ENCODE measurements at regions not wholly inside any gene's neighbourhood (a gene's known extent, or its start where the extent isn't known, plus 50 kb on each side); places are given as distances from the start of the nearest gene placed in this dataset.
A peak's percentile ranks its signal among the peaks of the same experiment; 100 is the strongest.

DNA sequence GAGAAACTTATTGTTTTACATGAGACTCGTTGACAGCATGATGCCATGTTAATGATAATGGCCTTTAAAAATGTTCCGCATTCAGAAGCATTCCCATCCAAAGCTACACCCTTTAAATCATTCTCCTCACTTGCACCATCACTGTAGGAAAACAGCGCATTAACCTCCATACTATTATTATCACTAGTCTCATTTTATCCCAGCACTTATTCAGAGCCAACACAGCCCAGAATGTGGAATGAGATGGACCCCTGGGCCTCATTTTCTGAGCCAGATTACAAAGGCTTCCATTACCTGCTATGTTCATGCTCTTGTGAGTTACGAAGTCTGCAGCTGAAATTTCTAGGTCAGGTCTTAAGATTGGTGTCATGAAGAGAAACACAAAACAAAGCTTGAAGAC lies 159.4 kb downstream of the HS3ST3A1 start:
- TF ChIP-seq, protein P1, sequence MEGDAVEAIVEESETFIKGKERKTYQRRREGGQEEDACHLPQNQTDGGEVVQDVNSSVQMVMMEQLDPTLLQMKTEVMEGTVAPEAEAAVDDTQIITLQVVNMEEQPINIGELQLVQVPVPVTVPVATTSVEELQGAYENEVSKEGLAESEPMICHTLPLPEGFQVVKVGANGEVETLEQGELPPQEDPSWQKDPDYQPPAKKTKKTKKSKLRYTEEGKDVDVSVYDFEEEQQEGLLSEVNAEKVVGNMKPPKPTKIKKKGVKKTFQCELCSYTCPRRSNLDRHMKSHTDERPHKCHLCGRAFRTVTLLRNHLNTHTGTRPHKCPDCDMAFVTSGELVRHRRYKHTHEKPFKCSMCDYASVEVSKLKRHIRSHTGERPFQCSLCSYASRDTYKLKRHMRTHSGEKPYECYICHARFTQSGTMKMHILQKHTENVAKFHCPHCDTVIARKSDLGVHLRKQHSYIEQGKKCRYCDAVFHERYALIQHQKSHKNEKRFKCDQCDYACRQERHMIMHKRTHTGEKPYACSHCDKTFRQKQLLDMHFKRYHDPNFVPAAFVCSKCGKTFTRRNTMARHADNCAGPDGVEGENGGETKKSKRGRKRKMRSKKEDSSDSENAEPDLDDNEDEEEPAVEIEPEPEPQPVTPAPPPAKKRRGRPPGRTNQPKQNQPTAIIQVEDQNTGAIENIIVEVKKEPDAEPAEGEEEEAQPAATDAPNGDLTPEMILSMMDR (IDR thresholded peaks at IDR 0.05; ENCODE audit: insufficient read depth, low read depth, low read length), result no peak
- no peak overlapping the region for H3K4me3 ChIP-seq (ENCODE audit: low read depth, low read length)
- no peak for DNase-seq (ENCODE audit: low read depth)

DNA sequence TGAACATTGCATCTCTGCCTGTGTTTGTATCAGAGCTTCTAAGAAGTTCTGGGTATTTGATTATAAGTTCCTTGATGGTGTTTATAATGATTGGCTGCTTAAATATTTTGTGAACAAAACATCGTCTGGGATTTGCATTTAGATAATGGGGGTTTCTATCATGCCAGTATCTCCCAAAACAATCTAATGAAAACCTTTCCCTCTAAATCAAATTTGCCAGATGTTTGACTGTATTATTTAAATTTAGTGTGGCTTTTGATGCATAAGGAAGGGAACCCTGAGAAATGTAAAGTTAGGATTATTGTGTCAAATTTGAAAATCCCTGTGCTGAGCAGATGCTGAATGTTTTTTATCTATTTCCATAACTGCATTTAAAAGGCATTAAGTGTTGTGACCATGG lies 159.9 kb downstream of the HS3ST3A1 start:
- DNase-seq (ENCODE audit: low read depth), result no peak
- TF ChIP-seq, protein P1 (IDR thresholded peaks at IDR 0.05; ENCODE audit: insufficient read depth, low read depth, low read length), result no peak
- H3K4me3 ChIP-seq (ENCODE audit: low read depth, low read length), result no peak overlapping the region

DNA sequence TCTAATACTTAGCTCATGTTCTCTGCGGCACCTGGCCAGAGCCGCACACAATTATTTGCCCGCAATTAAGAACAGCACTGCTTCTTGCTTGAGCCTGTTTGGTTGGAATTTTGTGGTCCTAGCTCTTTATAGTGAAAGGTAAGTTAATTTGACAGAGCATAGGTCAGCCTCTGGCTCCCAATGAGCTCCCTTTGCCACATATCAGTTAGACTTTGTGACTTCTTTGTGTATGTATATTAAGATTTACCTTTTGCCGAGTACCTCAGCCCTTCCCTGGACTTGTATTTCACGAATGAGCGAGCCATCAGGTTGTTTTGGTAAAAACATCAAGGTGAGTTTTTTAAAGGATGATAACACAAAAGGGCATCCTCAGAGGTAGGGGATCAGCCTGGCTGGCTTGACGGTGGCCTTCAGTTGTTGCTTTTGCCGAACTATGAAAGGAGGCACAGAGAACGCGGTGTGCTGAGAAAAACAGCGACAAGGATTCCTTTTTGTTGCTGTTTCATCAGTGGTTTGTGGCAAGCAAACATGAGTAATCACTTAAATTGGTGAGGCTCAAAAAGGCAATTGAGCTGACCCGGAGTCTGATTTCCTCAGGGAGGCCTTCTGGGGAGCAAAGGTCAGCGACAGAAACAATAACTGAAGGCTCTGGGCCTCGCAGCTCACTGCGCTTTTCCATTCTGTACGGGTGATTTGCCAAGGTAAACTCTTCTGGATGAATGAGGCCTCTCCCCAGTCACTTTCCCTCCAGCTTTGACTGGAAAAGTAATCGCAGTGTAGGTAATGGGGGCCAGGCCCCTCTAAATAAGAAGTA lies 163.6 kb downstream of the HS3ST3A1 start:
- TF ChIP-seq, protein P1 (IDR thresholded peaks at IDR 0.05; ENCODE audit: insufficient read depth, low read depth, low read length), result no peak
- no peak overlapping the region for H3K4me3 ChIP-seq (ENCODE audit: low read depth, low read length)
- peak; percentile 20 for DNase-seq (ENCODE audit: low read depth)

DNA sequence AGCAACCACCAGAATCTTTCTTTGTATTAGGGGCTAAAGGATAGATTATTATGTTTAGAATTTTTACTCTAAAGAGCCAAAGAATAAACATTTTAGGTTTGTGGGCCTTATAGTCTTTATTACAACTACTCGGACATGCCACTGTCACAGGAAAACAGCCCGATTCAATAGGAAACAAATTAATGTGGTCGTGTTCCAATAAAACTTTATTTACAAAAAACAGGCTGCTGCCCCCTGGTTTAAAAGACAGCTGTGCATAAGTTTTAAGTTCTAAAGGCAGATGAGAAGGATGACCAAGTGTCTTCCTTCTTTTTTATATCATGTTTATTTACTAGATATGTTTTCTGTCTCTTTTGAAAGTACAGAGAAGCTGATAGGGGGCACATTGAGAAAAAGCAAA lies 166.5 kb downstream of the HS3ST3A1 start:
- TF ChIP-seq, protein P1 (IDR thresholded peaks at IDR 0.05; ENCODE audit: insufficient read depth, low read depth, low read length), result no peak
- H3K4me3 ChIP-seq (ENCODE audit: low read depth, low read length), result no peak overlapping the region
- DNase-seq (ENCODE audit: low read depth), result no peak

DNA sequence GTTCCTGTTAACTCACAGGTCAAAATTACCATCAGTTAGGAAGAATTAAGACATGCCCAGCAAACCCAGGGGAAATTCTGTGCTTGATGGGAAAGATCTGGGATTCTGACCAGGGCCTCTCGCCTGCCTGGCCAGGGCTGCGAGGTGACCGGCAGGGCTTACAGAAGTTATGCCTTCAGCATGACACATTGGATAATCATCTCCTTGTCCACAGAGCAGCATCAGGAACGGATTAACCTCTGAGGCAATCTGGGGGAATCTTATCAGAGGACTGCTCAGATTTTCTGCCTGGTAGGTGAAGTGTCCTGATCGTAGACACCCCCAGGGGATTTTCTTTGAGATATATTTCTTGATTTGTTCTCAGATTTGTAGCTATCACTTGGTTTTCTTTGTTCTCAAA lies 172.5 kb downstream of the HS3ST3A1 start:
- TF ChIP-seq, protein P1 (IDR thresholded peaks at IDR 0.05; ENCODE audit: insufficient read depth, low read depth, low read length), result no peak
- peak; percentile 91 for DNase-seq (ENCODE audit: low read depth)
- H3K4me3 ChIP-seq (ENCODE audit: low read depth, low read length), result no peak overlapping the region

DNA sequence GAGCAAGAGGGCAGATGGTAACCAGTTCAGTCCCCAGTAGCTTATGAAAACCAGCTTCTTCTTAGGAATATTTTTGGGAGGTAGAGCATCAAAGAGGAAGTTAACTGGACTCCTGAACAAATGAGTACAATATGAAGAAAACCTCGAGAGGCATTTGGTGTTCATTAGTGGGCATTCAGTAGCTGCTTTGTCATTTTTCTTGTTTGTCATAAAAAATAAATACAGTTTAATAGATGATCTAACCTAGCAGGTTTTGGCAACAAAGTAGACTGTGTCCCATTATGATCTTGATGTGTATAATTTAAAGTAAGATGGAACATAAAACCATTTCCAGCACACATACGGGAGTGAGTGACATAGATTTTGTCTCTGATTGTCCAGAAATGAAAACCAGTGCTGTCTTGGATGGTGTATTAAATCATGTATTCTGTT lies 173.1 kb downstream of the HS3ST3A1 start:
- H3K4me3 ChIP-seq (ENCODE audit: low read depth, low read length), result no peak overlapping the region
- no peak for DNase-seq (ENCODE audit: low read depth)
- TF ChIP-seq, protein P1 (IDR thresholded peaks at IDR 0.05; ENCODE audit: insufficient read depth, low read depth, low read length), result no peak

DNA sequence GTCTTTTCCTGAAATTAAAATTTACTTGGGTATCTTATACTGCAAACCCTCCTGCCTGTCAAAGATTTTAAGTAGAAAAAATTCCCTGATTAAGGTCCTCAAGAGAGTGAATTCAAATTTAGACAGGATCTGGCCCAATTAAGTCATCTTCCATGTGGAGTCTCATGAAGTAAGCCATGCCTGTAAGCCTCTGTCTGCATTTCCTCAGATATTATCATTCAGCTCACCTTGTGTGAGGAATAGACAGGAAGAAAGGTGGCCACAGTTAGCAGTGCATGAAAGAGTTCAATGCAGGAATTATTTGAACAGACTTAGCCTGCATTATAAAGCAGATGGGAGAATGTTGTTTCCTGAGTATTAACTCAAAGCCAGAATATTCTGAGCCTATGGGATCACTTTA lies 174.7 kb downstream of the HS3ST3A1 start:
- no peak for DNase-seq (ENCODE audit: low read depth)
- no peak overlapping the region for H3K4me3 ChIP-seq (ENCODE audit: low read depth, low read length)
- TF ChIP-seq, protein P1 (IDR thresholded peaks at IDR 0.05; ENCODE audit: insufficient read depth, low read depth, low read length), result no peak
